ENCODE measurements at regions not wholly inside any gene's neighbourhood (a gene's known extent, or its start where the extent isn't known, plus 50 kb on each side); places are given as distances from the start of the nearest gene placed in this dataset.
A peak's percentile ranks its signal among the peaks of the same experiment; 100 is the strongest.

DNA sequence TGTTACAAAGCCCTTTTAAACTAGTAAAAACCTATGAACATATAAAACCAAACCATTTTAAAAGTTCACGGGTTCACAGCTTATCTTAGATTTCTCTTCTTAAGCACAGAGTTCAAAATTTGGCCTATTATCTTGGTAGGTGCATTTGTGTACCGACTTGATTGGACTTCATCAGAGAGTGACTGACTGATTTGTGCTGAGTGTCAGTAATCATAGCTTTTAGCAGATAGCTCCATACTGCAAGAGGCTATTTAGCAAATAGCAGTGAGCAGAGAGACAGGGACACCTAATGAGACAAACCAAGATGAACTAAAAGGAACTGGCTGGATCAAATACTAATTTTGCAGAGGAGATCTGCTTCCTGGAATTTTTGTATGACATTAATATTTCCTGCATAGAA lies 274.5 kb downstream of the PRR16 start:
- DNase-seq (ENCODE audit: low read depth in 2 of 2), result no peak

DNA sequence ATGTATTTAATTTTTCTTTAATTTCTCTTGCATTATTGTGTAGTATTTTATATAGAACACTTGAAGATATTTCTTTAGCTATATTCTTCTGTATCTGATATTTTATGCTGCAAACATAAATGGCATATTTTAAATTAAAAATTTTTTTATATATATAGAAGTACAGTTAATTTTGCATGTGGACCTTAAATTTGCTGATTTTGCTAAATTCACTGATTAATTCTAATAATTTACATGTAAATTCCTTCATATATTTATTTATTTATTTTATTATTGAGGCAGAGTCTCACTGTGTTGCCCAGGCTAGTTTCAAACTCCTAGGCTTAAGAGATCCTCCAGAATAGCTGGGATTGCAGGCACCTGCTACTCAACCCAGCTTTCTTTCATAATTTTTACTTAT lies 276.9 kb downstream of the PRR16 start:
- DNase-seq (ENCODE audit: low read depth in 2 of 2), result no peak

DNA sequence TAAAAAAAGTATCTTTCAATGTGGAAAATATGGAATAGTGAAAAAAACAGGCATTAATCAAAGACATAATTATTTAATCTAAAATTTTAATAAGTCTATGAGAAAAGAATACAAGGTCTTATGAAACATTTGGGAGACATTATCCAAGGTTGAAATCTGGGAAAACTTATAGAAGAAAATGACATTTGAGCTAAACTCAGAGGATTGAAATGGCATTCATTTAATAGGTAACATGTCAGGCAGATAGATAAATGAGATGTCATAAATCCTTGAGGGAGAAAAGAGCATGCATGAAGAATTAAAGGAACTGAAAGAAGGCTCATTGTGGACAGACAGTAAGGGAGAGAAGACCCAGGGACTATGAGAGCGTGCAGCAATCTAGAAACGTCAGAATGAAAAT lies 284.4 kb downstream of the PRR16 start:
- DNase-seq (ENCODE audit: low read depth in 2 of 2), result no peak

DNA sequence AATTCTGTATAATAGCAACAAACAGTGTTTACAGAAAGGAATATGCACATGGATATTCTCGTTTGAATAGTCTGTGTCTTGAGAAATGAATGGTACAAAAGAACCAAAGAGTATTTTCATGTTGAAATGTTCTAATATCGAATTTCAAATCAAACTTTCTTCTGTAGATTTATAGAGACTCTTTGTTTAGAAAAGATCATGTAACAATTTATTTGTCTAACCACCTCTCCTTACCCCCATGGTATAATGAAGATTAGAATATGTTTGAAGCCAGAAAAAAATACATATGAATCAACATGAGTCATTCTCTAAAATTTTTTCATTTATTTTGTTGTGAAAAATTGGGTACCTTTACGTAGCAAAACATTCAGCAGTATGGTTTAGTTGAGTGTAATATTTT lies 285.6 kb downstream of the PRR16 start:
- no peak for DNase-seq (ENCODE audit: low read depth in 2 of 2)

DNA sequence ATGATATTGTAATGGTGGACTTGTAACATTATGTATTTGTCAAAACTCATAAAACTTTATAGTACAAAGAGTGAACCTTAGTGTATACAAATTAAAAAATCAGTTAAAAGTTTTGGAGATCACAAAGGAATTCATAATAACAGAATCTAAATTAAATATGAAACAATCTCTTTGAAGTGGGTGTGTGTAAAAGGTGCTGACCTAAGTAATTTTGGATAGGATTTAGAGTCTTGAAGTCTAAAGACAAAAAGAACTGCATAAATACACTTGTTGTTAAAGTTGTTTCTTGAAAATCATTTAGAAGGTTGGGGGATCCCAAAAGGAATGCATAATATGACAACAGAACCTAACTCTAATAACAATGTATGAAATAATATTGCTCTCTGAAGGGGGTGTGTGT lies 295.5 kb downstream of the PRR16 start:
- DNase-seq (ENCODE audit: low read depth in 2 of 2), result no peak

DNA sequence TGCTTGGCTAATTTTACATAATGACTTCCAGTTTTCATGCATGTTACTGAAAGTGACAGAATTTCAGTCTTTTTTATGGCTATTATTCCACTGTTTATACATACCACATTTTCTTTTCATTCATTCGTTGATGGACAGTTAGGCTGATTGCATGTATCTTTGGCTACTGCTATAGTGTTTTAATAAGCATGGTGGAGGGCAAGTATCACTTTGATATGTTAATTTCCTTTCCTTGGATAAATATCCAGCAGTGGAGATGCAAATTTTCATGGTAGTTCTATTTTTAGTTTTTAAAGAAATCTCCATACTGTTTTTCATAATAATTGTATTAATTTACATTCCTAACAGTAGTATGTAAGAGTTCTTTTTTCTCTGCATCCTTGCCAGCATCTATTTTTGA lies 297.9 kb downstream of the PRR16 start:
- DNase-seq (ENCODE audit: low read depth in 2 of 2), result no peak

DNA sequence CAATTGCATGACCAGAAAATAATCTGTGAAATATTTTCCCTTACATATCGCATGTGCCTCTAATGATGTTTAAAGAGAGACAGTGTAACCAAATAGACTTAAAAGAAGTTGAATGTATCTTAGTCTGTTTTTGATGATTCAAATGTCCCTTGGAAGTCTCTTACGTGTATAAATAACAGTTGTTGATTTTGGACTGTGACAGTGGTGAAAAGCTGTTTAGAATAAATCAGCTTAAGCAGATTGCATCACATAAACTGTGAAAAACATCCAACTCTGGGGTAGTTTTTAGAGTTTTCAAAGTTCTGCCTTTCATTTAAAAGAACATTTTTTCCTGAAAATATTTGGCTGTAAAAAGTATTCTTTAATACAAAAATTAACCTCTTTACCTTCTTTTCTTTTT lies 301.1 kb downstream of the PRR16 start:
- peak in 1 of 2 experiments; percentile 25 for DNase-seq (ENCODE audit: low read depth in 2 of 2)

DNA sequence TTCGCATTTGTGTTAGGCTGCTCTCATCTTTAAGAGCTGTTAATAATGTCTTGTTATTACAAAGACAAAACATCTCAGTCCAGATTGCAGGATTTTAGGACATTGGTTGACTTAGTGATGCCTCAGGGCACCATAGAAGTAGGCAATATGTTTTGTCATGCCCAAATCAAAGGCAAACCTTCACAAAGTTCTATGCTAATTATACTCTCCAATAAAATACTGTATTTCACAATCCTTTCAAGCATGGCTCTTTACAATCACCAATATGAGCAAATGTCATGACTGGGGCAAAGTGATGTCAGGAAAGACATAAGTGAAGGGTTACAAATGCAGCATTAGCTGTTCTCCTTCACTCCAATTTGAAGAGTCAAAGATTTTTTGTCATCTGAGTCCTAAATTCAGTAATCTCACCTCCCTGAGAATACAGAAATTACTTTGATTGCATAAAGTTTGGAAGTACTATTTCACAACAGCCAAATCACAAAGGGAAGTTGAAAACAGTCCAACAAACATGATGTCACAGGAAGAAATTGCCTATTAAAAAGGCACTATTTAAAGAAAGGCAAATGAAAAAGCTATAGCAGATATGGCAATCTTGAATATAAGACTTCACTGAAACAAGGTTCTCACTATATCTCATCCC lies 303.2 kb downstream of the PRR16 start:
- DNase-seq (ENCODE audit: low read depth in 2 of 2), result peak; percentile 37 to 45

DNA sequence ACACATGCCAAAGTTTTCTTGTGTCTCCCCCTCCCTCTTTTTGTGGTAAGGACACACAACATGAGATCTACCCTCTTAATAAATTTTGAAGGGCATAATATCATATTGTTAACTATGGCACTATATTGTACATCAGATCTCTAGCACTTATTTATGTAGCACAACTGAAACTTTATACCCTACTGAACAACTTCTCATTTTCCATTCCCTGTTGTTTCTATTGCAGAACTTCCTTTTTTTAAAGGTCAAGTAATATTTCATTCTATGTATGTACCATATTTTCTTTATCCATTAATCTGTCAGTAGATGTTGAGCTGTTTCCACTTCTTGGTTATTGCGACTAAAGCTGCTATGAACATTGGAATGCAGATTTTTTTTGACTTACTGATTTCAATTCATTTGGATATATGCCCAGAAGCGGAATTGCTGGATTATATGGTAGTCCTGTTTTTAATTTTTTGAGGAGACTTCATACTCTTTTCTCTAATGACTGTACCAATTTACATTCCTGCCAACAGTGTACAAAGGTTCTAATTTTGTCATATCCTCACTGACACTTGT lies 305.3 kb downstream of the PRR16 start:
- DNase-seq (ENCODE audit: low read depth in 2 of 2), result peak; percentile 85 to 87

DNA sequence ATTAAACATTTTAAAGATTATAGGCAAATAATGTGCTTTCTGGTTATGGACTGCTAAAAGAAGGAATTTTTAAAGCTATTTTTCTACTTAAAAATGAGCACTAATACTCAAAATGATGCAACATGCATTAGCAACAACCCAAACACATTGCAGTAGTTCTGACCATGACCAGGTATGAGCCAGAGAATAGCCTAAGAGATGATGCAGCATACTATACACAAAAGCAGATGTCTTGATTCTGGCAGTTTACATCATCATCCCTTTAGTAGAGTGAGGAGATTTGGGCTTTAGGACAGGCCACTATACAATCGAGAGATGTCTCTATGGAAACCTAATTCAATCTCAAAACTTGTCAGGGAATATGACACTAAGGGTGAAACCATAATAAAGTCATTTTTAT lies 307.1 kb downstream of the PRR16 start:
- DNase-seq (ENCODE audit: low read depth in 2 of 2), result no peak

DNA sequence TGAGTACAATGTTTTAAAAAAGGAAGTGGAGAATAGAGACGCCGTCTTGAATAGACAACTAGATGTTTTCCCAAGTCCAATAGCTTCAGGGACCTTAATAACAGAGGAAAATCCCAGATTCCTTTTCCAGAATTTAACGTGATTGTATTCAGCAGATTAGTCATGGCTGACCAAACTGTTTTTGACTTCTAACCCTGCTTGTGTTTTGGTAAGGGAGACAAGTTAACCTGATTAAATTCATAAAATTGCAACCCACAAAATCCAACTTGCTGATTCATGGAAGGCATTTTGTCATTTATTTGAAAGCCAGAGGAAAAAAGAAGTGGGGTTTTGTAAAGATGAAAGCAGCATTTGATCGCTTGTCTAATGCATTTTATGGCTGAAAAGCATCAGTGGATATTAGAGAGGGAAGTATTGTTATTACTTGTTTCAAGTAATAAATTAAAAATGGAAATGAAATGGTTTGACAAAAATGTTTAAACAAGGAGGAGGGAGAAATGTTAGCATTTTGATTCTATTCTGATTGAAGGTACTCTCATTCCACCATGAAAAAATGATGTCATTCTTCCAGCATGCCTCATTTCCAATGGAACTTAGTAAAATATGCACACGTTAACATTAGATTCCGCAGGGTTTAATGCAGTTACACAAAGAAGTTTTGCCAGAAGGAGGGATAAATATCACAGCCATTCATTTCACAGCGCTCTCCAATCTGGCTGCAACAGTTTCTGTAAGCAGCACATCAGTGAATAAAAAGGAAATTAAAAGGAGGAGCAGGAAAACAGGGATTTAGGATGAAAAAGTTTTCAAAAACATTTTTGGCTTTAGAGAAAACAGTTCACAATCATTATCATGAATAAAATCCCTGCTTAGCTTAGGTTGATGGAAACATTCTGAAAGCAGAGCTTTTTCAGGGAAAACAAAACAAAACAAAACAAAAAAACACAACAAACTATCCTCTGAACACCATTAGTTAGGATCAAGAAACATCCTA lies 314.7 kb downstream of the PRR16 start:
- DNase-seq (ENCODE audit: low read depth in 2 of 2), result peak; percentile 48 to 50

DNA sequence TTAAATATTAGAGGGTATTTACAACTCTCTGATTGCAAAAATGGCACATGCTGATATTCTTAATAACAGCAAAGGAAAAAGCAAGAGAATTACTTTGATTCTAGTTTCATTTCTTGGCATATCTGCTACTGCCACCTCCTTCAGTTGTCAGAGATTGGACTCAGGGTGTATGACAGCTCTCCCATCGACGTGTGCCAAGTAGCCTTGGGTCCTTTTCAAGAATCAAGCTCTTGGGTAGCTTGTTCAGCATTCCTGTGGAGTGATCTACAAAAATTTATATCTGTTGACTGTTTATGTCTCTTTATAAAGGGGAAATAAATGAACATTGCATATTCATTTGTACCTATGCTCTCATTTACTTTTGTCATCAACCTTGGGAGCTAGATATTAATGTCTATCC lies 315.6 kb downstream of the PRR16 start:
- DNase-seq (ENCODE audit: low read depth in 2 of 2), result no peak

DNA sequence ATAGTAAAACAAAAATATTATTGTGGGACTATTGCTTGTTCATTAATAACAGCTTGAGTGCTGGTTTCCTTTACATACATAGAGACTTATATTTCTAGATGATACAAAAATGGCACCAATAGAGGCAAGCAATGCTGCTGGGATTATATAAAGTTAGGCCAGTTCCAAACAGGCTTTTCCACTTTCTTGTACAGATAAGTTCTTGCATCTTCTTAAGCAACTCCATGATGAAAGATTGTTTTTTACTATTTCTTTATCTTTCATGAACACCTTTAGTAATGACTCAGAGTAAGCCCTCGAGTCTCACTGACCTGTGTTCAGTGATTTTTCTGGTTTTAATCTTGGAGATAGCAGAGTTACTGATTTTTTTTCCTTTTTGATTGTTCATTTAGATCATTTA lies 324.4 kb downstream of the PRR16 start:
- no peak for DNase-seq (ENCODE audit: low read depth in 2 of 2)

DNA sequence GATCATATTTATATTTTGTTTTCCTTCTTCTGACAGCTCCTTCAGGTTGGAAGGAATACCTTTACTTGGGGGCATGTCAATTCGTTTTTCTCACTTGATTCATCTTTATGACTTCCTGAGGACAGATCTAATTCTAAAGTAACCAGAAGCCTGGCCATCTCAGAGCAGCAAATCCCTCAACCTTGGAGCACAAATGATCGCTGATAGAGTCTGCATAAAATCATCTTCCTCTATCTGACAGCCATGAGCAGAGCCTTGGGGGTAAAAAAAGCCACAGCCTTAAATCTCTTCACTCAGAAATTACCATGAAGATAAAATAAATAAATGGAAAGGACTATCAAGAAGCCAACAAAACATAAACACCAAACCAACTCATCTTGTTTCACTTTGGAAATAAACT lies 325.8 kb downstream of the PRR16 start:
- no peak for DNase-seq (ENCODE audit: low read depth in 2 of 2)

DNA sequence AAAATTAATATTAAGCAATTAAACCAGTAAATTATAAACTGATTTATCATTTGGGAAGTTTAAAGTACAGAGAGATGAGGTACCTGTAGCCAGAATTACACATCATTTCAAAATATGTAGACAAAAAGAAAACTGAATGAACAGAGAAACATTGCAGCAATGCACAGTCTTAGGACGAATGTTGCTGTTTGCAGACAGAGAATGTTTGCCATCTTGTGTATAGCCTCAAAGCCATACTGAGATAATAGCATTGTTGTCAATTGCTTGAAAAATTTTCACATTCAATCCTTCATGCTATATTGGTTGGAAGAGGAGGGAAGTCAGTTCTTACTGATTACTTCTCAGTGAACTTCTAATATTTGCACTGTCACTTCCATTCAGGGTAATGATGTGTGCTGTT lies 326.2 kb downstream of the PRR16 start:
- DNase-seq (ENCODE audit: low read depth in 2 of 2), result no peak

DNA sequence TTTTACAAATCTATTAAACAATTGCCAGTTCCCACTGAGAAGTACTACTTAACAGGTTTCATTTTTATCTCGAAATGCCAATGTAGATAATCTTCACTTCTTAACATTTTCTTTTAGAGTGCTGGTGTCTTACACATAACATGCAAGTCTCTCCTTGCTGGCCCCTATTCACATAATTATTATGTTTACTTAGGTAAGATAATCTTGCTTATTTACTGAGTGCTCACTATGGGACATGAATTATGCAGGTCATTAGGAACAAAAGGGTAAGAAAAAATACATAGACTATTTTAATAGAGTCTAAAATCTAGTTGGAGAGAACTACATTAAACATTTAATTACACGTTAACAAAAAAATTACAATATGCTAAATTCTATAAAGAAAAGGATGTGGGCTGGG lies 328.4 kb downstream of the PRR16 start:
- no peak for DNase-seq (ENCODE audit: low read depth in 2 of 2)

DNA sequence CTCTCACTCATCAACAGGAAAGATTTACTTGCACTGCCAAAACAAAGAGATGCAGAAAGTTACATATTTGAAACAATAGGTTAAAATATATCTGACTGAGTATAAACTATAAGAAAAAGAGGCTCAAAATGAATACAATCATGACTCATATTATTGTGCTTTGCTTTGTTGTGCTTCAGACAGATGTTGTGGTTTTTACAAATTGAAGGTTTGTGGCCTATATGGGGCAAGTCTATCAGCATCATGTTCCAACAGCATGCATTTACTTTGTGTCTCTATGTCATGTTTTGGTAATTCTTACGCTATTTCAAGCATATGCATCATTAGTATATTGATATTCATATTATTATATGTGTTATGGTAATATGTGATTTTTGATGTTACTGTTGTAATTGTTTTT lies 330.0 kb downstream of the PRR16 start:
- no peak for DNase-seq (ENCODE audit: low read depth in 2 of 2)

DNA sequence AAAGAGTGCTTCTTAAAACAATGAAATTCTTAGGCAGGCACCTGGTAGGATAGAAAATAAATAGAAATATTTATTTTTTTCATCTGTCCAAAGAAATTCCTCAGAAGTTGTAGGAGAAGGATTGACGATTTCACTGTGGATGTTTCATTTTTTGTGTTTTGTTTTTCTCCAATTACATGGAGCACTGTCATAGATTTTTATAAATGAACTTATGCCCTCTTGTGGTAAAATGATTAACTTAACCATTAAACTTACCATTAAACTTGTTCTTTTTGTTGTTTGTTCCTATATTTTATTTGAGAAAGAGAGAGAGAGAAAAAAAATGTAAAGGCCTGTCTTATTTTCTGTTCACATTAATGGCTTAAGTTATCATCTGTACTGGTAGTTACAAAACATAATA lies 339.2 kb downstream of the PRR16 start:
- DNase-seq (ENCODE audit: low read depth in 2 of 2), result no peak

DNA sequence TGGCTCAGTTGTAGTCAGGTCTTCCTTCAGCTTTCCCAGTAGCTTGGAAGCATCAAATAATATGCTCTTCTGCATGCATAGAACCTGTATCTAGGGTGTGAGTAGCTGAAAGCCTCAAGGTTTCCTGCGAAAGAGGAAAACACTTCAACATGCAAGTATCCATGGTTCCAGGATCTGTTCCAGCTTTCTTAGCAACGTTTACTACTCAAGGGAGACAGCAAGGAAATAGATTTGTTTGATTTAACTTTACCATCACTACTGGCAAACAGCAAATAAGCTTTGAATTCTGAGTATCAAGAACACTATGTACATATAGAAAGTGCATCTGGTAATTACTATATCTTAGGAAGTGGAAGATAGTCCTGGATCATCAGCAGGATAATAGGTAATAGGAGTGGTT lies 341.0 kb downstream of the PRR16 start:
- no peak for DNase-seq (ENCODE audit: low read depth in 2 of 2)

DNA sequence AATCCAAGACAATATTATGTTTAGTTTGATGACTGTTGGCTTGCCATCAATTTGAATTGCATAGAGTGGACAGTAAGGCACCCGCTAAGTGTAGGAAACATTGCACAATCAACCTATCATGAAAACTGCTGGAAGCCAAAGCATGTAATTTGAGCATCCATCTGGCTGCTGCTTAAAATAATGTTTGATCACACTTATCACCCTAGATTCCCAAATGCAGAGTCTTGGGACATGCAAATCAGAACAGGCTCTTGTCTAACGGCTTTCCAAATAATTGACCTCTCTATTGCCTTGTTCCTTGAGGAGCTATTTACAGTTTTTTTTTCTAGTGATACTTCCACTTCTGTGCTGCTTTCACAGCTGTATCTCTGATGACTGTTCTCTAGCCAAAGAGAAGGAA lies 342.1 kb downstream of the PRR16 start:
- DNase-seq (ENCODE audit: low read depth in 2 of 2), result no peak

DNA sequence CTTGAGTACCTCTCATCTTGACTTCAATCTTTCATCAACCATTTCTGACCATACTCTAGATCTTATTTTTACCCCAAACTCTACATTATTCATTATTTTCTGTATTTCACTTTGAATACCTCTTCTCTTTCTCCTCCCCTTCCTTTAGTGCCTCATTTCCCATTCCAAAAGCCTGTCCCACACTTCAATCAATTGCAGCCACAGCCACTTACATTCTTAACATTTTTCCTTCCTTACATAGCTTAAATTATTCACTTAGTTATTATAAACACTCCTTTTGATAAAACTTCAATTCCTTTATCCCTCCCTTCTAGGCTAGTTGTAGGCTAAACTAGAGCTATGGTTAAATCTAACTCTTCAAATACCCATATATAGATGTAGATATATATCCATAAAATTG lies 344.0 kb downstream of the PRR16 start:
- DNase-seq (ENCODE audit: low read depth in 2 of 2), result peak in 1 of 2 experiments; percentile 16

DNA sequence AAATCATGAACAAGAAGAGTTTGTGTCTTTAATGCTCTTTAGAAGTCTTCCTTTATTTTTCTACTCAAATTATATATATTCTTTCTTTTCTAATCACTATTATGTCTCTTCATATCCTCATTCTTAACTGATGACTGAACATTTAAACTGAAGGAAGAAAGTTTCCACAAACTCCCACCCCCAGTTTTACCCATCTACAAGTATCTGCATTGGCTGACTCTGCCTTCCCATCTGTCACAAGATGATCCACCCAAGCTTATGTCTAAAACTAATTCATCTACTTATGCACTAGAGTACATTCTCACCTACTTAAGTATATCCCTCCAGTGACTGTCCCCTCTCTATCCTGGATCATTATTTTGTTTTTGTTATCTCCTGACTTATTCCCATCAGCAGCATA lies 344.5 kb downstream of the PRR16 start:
- DNase-seq (ENCODE audit: low read depth in 2 of 2), result no peak

DNA sequence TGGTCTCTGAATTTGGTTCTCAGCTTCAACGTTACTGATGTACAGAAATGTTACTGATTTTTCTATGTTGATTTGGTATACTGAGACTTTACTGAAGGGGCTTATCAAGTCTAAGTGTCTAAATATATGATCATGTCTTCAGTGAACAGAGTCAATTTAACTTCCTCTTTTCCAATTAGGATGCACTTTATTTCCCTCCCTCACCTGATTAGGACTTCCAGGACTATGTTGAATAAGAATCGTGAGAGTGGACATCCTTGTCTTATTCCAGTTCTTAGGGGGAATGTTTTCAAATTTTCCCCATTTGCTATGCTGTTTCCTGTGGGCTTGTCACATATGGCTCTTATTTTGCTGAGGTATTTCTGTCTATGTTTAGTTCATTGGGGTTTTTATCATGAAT lies 349.5 kb downstream of the PRR16 start:
- no peak for DNase-seq (ENCODE audit: low read depth in 2 of 2)

All from fibroblast of skin of left biceps (primary cell).